Cerebellar nuclear complex (tissue), 1 donor: ENCODE measurements at regions not wholly inside any gene's neighbourhood (a gene's known extent, or its start where the extent isn't known, plus 50 kb on each side); places are given as distances from the start of the nearest gene placed in this dataset.

Source experiments
- DNase-seq, 2 experiments: peaks; one replicate each; lab custom pipeline; 2025; lab: John Stamatoyannopoulos, UW

DNA sequence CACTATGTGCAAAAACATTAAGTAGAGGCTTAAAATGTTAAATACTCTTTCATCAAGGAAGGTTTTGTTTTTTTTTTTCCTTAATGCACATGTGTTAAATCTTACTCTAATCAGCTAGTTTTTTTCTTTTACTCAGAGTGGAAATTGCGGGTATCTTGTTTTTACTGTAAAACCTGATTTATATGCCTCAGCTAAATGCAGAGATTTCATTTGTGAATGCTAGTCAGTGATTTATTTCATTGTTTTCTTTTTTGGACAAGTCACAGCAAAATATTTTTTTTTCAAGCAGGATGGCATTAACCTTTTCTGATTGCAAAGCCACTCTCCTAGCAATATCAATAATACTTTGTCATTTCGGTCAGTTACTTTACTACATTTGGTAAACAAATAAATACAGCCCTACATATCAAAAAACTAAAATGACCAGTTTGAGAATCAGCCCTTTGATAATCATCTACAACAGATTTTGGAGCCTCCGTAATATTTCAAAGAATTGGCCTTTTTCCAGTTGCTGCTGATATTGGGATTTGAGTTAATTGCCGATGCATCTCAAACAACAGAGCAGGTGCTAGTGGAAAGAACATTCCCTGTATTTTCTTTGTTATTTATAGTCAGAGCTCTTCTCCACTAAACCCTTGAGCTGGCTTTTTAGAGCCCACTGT, 579.2 kb upstream of the ZNF608 start:
- DNase-seq = no peak

DNA sequence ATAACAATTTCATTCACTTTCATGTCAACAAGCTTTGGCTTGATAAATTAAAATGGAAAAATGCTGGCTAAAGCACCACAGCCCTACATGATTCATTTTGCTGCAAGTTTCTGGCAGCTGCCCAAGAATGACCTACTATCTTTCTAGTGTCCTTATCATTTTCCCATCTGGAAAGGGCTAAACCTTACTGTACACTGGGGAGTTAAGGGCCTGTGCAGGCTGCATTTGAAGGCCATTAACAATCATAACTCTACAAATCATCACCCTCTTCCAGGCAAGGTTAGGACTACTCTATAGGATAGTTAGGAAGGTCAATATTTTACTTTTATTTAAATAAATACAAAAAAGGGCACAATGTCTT, 579.7 kb upstream of the ZNF608 start:
- no peak for DNase-seq

DNA sequence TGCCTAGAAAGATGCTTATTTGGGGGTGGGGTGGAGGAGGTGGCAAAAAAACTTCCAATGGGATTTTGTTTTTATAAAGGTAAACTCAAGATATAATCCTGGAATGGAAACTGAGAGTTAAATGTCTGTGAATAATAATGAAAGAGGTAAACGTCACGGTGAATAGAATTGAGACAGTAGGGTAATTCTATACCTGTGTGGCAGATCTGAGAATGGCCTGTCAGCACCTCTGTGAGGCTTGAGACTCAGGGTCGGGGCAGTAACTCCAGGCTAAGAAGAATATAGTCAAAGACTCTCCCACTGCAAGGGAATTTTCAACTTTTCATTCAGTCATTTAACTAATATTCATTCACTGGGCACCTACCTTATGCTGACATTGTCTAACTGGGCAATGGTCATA, 581.2 kb upstream of the ZNF608 start:
- DNase-seq = no peak

DNA sequence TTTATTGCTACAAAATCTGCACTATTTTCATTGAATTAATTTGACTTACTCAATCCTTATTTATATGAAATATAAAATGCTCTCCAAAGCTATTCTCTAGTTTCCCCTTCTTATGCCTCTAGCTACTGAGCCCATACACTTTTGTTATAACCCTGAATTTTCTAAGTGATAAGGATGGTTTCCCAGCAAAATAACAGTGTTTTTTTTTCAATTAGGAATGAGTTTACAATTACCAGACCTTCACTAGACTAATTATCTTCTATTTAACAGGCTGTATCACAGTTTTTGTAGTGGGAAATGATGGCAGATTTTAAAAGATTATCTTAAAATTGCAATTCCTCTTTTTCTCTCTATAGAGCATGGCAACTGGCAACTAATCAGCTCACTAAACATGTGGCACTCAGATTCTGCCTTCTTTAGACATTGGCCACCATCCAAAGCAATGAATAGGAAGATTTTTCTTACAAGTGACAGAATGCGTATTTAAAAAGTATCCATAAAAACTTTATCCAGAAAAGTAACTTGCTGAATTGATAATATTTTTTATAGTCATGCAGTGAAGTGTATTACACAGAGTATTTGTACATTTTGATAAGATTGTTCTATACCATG, 585.7 kb upstream of the ZNF608 start:
- DNase-seq = no peak

DNA sequence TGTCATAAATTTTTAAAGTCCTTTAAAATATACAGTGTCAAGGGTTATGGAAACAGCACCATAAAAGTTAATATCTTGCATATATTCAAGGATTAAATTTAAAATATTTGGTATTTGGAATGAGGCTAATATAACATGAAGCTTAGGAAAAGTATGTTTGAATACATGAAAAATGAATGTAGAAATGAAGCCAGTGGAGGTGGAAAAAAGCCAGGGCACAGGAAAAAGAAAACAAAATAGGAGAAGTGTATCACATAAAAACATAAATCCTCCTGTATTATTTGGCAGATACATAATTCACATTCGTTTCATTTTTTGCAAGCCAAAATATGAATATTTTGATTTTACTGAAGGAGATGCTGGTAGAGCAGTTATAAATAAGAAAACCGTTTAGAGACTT, 587.0 kb upstream of the ZNF608 start:
- DNase-seq = no peak

DNA sequence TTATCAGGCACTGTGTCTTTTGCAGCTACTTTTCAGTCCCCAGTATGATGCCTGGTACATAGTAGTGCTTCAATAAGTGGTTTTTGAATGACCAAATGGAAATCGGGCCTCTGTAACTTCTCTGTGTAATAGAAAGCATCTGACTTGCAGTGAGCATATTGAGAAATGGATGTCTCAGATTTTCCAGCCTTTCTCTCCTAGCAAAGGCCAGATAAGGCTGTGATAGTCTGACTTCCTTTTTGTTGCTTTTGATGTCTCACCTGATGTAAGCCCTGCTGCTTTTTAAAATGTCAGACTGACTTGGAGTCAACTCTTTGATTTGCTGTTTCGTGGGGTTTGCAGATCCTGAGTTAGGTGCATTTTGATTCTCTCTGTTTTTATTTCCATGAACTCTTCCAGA, 590.0 kb upstream of the ZNF608 start:
- DNase-seq = no peak

DNA sequence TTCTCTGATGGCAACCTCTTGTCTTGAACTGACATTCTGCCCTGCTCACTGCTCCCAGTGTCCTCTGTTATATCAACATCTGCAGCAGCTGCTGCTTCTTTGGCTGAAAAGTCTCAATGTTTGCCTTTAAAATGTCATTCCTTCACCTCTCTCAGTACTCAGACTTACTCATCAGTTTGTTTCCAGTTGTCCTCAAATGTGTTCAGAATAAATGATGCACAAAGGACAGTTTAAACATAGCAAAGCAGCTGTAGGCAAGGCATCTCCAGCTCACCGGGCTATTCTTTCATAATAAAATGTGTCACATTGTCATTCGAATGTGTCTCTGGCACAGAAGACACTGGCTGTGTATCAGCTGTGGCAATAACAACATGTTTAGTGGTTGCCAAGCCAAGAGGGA, 590.9 kb upstream of the ZNF608 start:
- no peak for DNase-seq

DNA sequence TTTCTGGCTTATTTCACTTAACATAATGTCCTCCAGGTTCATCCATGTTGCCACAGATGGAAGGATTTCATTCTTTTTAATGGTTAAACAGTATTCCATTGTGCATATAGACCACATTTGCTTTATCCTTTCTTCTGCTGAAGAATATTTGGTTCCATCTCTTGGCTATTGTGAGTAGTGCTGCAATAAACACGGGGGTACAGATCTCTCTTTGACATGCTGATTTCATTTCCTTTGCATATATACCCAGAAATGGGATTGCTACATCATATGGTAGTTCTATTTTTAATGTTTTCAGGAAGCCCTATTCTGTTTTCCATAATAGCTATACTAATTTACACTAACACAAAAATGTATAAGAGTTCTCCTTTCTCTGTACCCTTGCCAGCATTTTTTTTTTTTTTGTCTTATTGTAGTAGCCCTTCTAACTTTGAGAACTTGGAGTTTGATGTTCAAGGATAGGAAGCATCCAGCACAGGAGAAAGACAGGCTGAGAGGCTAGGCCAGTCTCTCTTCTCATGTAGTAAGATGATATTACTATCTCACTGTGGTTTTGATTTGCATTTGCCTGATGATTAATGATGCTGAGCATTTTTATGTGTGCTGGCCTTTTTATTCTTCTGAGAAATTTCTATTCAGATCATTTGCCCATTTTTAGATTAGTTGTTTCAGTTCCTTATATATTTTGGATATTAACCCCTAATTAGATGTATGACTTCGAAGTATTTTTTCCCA, 592.2 kb upstream of the ZNF608 start:
- no peak for DNase-seq

DNA sequence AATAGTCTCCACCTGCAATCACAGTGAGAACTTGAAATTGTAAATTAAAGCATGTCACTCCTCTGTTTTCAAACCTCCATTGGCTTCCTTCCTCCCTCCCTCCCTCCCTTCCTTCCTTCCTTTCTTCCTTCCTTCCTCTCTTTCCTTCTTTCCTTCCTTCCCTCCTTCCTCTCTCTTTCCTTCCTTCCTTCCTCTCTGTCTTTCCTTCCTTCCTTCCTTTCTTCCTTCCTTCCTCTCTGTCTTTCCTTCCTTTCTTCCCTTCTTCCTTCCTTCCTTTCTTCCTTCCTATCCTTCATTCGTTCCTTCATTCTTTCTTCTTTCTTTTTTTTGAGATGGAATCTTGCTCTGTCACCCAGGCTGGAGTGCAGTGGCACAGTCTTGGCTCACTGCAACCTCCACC, 595.0 kb upstream of the ZNF608 start:
- DNase-seq = no peak

DNA sequence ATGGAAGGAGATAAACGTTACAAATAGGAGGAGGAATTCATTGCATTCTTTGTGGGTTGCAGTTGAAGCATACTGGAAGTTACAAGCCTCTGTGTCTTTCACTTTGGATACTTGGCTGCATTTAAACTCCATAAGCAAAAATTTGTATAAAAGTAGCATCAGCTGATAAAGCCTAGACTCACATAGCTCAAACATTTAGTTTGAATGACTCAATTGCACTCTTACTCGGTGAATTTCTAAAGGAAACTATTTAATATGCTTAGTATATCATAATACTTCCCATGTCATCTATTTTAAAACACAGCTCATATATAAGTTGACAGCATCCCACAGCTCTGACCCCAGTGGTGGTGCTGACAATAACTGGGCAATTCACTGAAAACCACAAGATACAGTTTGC, 596.6 kb upstream of the ZNF608 start:
- DNase-seq = no peak

DNA sequence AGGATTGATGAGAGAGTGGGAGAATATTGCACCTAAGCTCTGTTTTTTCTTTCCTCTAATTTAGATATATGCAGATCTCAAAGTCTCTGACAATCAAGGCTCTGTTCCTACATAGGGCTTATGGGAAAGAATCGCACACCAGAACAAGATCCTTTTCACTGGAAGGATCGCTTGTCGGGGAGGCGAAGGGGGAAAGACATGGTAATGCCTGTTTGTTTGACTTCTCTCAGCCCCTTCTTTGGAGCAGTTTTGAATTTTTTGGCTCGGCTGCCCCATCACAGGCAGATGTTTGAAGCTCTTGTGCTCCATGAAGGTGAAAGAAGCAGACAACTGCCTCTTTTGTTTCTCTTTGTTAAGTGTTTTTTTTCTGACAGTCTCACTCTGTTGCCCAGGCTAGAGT, 599.9 kb upstream of the ZNF608 start:
- DNase-seq = no peak

DNA sequence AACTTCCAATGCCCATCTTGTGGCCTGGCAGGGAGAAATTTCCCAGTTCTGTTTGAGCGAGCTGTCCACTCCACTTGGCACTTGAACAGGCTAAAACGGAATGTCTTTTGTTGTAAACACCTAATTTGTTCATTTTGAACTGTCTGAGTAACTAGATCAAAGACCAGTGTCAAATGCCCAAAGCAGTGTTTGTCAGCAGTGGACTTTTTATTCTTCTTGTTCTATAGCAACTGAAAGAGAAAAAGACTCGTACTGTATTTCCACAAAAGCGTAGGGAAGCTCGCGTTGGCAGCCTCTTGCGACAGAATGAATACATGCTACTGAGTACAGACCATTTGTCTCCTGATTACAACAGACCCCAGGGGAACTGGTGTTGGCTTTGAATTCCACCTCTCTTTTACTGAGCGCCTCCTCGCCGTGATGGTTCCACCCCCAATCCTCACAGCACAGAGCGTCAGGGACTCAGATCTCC, 601.8 kb upstream of the ZNF608 start:
- peak in 1 of 2 experiments; percentile 5 for DNase-seq

DNA sequence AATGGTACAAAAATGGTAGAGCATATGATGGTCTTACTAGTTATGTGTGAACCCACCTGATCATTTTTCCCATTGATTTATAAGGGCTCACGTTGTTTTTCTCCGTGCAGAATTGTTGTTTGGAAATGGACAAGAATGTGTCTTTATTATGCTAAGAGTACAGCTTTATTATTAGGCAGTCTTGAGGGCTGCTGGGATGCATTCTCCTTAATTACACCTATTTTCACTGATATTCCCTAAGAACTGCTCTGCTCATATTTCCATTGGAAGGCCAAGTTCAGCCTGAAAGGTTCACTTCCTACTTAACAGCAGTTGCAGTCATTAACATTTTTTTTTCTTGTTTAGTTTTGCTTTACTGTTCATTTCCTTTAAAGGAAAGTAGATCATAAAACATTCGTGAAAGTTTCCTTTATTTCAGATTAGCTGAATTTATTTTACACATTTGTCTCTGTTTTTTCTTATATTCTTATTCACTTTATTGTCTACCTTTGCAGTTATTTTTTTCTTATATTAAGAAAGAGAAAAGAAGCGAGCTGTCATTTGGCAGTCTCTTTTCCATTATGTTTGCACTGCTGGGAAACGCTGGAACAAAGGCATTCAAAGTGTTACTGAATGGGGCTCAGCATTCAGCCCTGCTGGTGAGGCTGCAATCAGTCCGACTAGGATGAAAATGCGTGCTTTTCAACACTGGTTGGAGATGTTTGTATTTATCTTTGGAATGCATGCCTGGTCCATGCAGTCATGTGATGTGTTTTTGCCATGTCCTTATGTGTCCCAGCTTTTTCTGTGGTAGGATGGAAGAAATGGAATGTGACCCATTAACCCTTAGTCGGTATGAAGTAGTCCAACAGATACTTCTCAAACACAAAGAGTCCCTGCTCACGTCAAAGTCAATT, 602.7 kb upstream of the ZNF608 start:
- DNase-seq = no peak

DNA sequence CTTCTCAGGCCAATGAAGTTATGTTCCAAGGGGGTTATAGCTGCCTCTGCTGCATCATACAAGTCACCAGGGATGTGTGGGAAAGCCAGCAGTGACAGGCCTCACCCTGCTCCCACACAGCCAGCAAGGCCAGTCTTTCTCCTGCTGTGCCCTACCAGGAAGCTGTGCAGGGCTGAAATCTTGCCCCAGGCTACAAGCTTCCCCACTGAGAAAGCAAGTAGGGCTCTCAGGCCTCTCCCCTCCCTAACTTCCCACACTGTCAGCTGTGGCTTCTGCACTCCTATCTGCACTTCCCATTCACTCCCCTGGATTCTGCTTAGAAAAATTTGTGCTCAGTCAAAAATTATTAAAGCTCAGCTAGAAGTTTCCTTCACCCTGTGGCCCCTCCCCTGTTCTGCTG, 611.2 kb upstream of the ZNF608 start:
- no peak for DNase-seq

DNA sequence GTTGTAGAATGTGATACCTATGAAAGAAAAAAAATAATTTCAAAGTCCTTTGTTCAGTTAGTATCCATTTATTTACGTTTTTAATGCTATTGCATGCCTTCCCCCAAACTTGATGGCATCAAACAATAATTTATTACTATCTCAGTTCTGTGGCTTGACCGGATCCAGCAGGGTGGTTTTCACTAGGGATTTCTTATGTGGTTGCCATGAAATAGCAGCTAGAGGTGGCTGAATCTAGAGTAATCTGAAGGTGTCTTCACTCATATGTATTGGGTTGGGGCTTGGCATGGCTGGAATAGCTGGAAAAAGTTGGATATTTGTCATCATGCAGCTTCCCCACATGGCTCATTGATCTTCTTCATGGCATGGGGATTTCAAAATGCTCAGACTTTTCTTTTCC, 619.3 kb upstream of the ZNF608 start:
- DNase-seq = no peak

DNA sequence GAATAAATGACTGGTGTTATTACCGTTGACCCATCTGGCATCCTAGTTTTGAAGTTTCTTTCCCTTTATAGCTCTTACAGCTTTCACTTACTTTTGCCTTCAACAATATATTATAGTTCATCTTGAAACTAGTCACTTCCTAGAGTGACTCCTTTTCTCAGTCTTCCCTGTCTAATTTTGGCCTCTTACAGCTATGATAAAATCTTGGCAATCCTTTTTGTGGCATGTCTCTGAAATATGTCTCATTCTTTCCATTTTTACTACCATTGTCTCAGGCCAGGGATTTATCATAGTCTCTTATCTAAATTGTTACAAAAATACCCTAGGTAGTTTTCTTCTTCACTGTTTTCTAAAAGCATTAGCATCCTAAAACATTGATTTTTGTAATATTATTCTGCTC, 621.3 kb upstream of the ZNF608 start:
- no peak for DNase-seq

DNA sequence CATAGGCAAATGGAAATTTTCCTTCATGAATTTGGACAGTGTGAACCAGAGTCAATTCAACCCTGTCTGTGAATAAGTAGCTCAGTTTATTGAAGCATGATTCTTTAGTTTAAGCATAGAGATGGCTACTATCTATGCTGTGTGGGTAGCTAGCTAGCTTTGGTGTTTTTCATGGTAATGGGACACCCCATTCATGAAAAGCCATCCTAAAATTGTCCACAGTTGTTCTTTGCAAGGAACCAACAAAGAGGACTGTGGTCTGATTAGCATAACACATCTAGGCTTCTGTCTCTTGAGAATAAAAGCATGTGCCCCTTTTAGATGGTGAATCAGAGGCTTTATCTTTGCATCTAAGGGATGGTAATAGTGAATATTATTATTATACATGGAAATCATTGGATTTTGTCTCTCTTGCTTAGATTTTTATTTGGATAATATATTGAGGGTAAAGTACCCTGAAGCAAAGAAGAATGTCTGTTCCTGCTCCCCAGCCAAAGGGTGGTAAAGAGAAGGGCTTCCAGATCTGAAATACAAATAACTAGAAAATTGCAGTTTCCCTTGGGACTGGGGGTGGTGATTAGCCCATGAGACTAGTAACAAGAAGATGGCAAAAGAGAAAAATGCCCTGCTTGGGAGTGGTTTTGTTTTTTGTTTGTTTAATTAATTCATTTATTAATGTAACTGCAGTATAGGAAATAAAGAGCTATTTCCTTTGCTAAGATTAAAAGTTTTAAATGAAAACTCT, 624.2 kb upstream of the ZNF608 start:
- no peak for DNase-seq

DNA sequence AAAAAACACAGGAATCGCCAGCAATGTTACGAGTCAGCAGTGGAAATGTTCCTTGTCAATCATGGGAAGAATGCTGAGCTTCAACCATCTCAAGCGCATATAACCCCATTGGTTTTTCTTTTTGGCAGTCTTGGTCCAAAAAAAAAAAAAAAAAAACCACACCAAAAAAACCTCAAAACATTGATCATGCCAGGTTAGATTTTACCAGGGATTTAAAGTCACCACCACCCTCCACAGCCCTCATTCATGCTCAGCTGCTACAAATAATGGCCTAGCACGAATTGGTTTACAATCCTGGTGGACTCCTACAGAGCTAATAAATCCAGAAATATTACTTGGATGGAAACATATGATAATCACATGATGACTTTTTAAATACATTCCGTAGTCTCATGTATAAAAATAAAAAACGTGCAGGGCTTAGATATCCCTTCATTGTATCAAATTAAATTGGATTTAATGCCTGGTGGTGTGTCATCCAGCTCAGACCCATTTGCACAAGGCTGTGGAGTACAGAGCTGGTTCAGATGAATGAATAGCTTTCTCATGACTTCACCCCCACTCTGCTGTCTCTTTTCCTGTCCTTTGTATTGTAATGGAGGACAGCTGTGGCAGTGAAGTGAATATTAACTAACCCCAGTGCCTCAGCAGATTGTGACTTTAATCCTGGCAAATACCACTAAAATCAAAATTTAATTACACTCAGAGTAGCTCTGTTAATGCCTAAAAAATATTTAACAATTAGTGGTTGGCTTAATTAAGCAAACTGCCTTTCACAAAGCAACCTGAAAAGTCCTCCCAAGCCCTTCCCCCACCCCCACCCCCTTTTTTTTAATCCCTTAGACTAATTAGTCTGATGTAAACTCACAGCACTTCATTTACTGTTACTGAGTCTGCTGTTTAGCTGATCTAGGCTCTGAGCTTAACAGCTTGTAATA, 626.5 kb upstream of the ZNF608 start:
- DNase-seq = no peak

DNA sequence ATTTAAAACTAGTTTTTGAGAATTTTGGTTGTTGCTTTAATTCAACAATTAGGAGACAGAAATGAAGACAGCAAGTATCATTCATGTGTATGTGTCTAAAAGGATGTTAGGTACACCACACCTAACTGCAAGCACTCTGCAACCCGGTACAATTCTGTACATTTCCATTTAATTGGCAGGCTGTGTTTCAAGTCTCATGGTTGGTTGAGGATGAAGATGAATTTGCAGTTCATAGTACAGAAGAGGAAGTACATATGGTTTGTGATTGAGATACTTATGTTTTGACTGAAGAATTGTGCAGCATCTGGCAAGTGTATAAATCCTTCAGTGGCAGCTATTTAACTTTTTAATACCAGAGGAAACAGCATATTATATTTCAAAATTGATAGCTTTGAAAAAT, 628.7 kb upstream of the ZNF608 start:
- no peak for DNase-seq

DNA sequence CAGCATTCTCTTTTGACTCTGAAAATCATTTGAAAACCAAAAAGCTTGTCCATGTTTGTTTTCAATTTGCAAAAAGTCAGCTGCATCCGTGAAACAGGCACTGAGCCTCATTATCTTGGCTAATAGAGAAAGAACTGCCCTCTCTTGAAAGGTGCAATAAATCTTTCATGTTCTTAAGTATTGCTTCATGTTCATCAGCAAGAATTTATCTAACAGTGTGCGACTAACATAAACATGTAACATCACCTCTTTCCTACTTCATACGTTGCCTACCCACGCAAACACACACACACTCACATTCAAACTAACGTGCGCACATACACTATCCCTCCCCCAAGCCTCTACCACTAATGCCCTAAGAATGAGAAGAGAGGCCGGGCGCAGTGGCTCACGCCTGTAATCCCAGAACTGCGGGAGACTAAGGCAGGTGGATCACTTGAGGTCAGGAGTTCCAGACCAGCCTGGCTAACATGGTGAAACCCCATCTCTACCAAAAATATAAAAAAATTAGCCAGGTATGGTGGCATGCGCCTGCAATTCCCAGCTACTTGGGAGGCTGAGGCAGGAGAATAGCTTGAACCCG, 629.7 kb upstream of the ZNF608 start:
- no peak for DNase-seq
